Heart right ventricle (tissue), 16 donors: ENCODE measurements at regions not wholly inside any gene's neighbourhood (a gene's known extent, or its start where the extent isn't known, plus 50 kb on each side); places are given as distances from the start of the nearest gene placed in this dataset.

Experiments used
- ATAC-seq, 8 donors: fragments of 200-7000 bp; cut with Tn5 transposase; one replicate each; pipeline ENCODE4 v1.9.1; 2020; ENCODE audit warnings: mild to moderate bottlenecking in 8 of 8, moderate library complexity in 8 of 8, moderate number of reproducible peaks in 1 of 8
- DNase-seq, 2 donors: peaks; one replicate each; pipeline ENCODE4 v3.0.0-alpha.2; 2020
- H3K27ac ChIP-seq, 10 donors: fragments of 200-600 bp; sonication (generic) in 2 of 10; one replicate each; pipeline versions ENCODE4 v1.5.0 to v1.8.0; 2020 to 2022; ENCODE audit warnings: mild to moderate bottlenecking in 3 of 10
- H3K27me3 ChIP-seq, 7 donors: fragments of 200-600 bp; one replicate each; pipeline ENCODE4 v1.8.0; 2021 to 2022; ENCODE audit warnings: mild to moderate bottlenecking in 2 of 7
- H3K36me3 ChIP-seq, 9 donors: fragments of 200-600 bp; sonication (generic) in 1 of 9; one replicate each; pipeline versions ENCODE4 v1.5.0 to v1.8.0; 2020 to 2022; ENCODE audit warnings: mild to moderate bottlenecking in 2 of 9
- H3K4me1 ChIP-seq, 9 donors: fragments of 200-600 bp; sonication (generic) in 1 of 9; one replicate each; pipeline versions ENCODE4 v1.5.0 to v1.8.0; 2020 to 2022; ENCODE audit warnings: mild to moderate bottlenecking in 4 of 9
- H3K4me3 ChIP-seq, 10 donors: fragments of 200-600 bp; sonication (generic) in 2 of 10; one replicate each; pipeline versions ENCODE4 v1.5.0 to v1.8.0; 2020 to 2022; ENCODE audit warnings: mild to moderate bottlenecking in 7 of 10, moderate library complexity in 2 of 10
- H3K9me3 ChIP-seq, 11 donors: fragments of 200-600 bp in 10 of 11; sonication (generic) in 2 of 11; one replicate each; pipeline versions ENCODE4 v1.5.0 to v1.8.0; 2013 to 2022; ENCODE audit warnings: mild to moderate bottlenecking in 2 of 11, control low read depth in 1 of 11, moderate library complexity in 1 of 11
- CTCF ChIP-seq, 9 donors: fragments of 200-600 bp; sonication (generic) in 2 of 9; IDR thresholded peaks; one replicate each; pipeline versions ENCODE4 v1.5.0 to v1.8.0; 2021 to 2022; ENCODE audit warnings: antibody characterized with exemption in 9 of 9, mild to moderate bottlenecking in 5 of 9, moderate library complexity in 1 of 9
- WGBS, 2 donors: extraction: QIAGEN DNeasy Blood & Tissue Kit; methylation state at CpG; one replicate each; pipeline ENCODE4 v1.1.7; 2013; ENCODE audit warnings: inconsistent platforms in 1 of 2; 5-methylcytosine and 5-hydroxymethylcytosine counted together
- intact Hi-C, 10 donors: fragments of 100-400 bp; cut with DNase I; formaldehyde crosslinking; loops; one replicate each; pipeline versions ENCODE4 v1.11.1 to v1.14.2; 2022
- donor health status: Arrhythmogenic right ventricular cardiomyopathy.
- donor health status: ischemic (EF 13 %, LVEDD 7.1; RV severe dilation, severe dysfunction).
- donor health status: healthy with polysubstance abuse.
- donor health status: DM: no; HTN: yes; CAD: no.
- donor health status: DM: no; HTN: no; CAD: no.
- donor health status: ischemic (EF 25% LVEDD 6.9; RV normal size, moderate dysfunction).
- donor health status: ischemic (EF 25% LVEDD 5.7; RV mildly dilated, moderate dysfunction).
- donor health status: healthy.
- donor health status: DM: yes; HTN: yes; CAD: no.
- donor health status: Ischemic cardiomyopathy.
- donor health status: ischemic (EF 35%, LVEDD 5.7; RV mildly dilated, moderate dysfunction).
- donor health status: nonischemic (EF 11% LVEDD 7.7; RV severe dilation, severe dysfunction).
- donor health status: DM: yes; HTN: yes; CAD: no.
- donor health status: PGD.
- donor health status: ischemic (EF 29% LVEDD 5.4; RV normal size, mild dysfunction).
- donor health status: nonischemic (EF 23%, LVEDD 6.1; RV moderate dilation, normal function).

GRCh38 chr4:146119845-146120404 lies 55.6 kb upstream of the LSM6 start:
- DNase-seq (no peak), ATAC-seq (no peak)
- Histone ChIP-seq H3K27ac (no peak overlapping the region), H3K4me3 (no peak overlapping the region), H3K4me1 (no peaks in the 10 kb centered on the region), H3K36me3 (no peaks in the 10 kb centered on the region), H3K27me3 (no peaks in the 10 kb centered on the region), H3K9me3 (peaks cover 0 to 5% (median 0%) of the 10 kb centered on the region in 11 donors)
- 91% methylated on average over 6 of the region's 6 CpGs for WGBS, 2 donors
- no peak for TF ChIP-seq CTCF (IDR thresholded peaks at IDR 0.05)
- intact Hi-C loops, result loop anchor here in 1 of 10 donors (10.0 kb wide), 1 partner anchor 55 kb away; the partner anchor contains the start of gene LSM6

GRCh38 chr4:146114066-146114465 lies 61.5 kb upstream of the LSM6 start:
- Histone ChIP-seq H3K36me3 (no peaks in the 10 kb centered on the region), H3K4me1 (peaks cover 0 to 6% (median 0%) of the 10 kb centered on the region in 9 donors), H3K27me3 (no peaks in the 10 kb centered on the region), H3K27ac (no peak overlapping the region), H3K9me3 (peaks cover 0 to 5% (median 0%) of the 10 kb centered on the region in 11 donors), H3K4me3 (no peak overlapping the region)
- intact Hi-C loops, result loop anchor here in 1 of 10 donors (10.0 kb wide), 1 partner anchor 61 kb away; the partner anchor contains the start of gene LSM6
- no peak for TF ChIP-seq CTCF (IDR thresholded peaks at IDR 0.05)
- ATAC-seq (no peak), DNase-seq (no peak)
- 74 to 84% methylated on average over 8 of the region's 8 CpGs for WGBS, 2 donors

- H3K4me3 ChIP-seq, result no peak overlapping the region
- peaks cover 0 to 6% (median 0%) of the 10 kb centered on the region in 9 donors for H3K4me1 ChIP-seq
- no peak for TF ChIP-seq CTCF (IDR thresholded peaks at IDR 0.05)
- ATAC-seq, result no peak
- peaks cover 0 to 5% (median 0%) of the 10 kb centered on the region in 11 donors for H3K9me3 ChIP-seq
- 86 to 89% methylated on average over 10 of the region's 10 CpGs for WGBS, 2 donors
- H3K27ac ChIP-seq, result no peak overlapping the region
- DNase-seq, result no peak
- H3K27me3 ChIP-seq, result no peaks in the 10 kb centered on the region
- intact Hi-C loops, result loop anchor here in 1 of 10 donors (10.0 kb wide), 1 partner anchor 62 kb away; the partner anchor contains the start of gene LSM6
- no peaks in the 10 kb centered on the region for H3K36me3 ChIP-seq
Measured at GRCh38 chr4:146113171-146113570, 62.3 kb upstream of the LSM6 start.

GRCh38 chr4:146112389-146112788 lies 63.1 kb upstream of the LSM6 start:
- intact Hi-C loops, result loop anchor here in 1 of 10 donors (10.0 kb wide), 1 partner anchor 62 kb away; the partner anchor contains the start of gene LSM6
- Histone ChIP-seq H3K27ac (no peak overlapping the region), H3K36me3 (no peaks in the 10 kb centered on the region), H3K4me3 (no peak overlapping the region), H3K4me1 (peaks cover 0 to 6% (median 0%) of the 10 kb centered on the region in 9 donors), H3K9me3 (peaks cover 0 to 5% (median 0%) of the 10 kb centered on the region in 11 donors), H3K27me3 (no peaks in the 10 kb centered on the region)
- TF ChIP-seq CTCF (IDR thresholded peaks at IDR 0.05), result no peak
- no peak for DNase-seq
- ATAC-seq, result no peak
